WTC11 (cell line): ENCODE measurements at regions not wholly inside any gene's neighbourhood (a gene's known extent, or its start where the extent isn't known, plus 50 kb on each side); places are given as distances from the start of the nearest gene placed in this dataset.

Experiments used
- ATAC-seq: fragments of 200-7000 bp; cut with Tn5 transposase; 2 replicates; pipeline ENCODE4 v1.10.0; 2021; ENCODE audit warnings: mild to moderate bottlenecking, moderate library complexity
- CTCF ChIA-PET: fragments of 300-600 bp; sonication (Branson Sonifier 250); formaldehyde crosslinking; loops from one replicate; lab custom pipeline; 2021; ENCODE audit warnings: antibody characterized with exemption; lab: Charles Lee
- POLR2A ChIA-PET: fragments of 350-600 bp; sonication (Branson Sonifier 250); formaldehyde crosslinking; loops from one replicate; lab custom pipeline; 2021; ENCODE audit warnings: antibody characterized with exemption; lab: Charles Lee
- DNase-seq: peaks from one replicate; pipeline ENCODE4 v3.0.0; 2021; ENCODE audit warnings: low spot score
- H3K27ac Mint-ChIP-seq: 2 replicates; pipeline ENCODE4 v1.8.0; 2021; ENCODE audit warnings: mixed read lengths
- H3K27me3 Mint-ChIP-seq: 2 replicates; pipeline ENCODE4 v1.8.0; 2021; ENCODE audit warnings: low read depth, mild to moderate bottlenecking, moderate library complexity, mixed read lengths
- H3K36me3 Mint-ChIP-seq: 2 replicates; pipeline ENCODE4 v1.8.0; 2021; ENCODE audit warnings: mixed read lengths
- H3K4me1 Mint-ChIP-seq: 2 replicates; pipeline ENCODE4 v1.8.0; 2022; ENCODE audit warnings: mixed read lengths
- H3K4me3 Mint-ChIP-seq: 2 replicates; pipeline ENCODE4 v1.8.0; 2021; ENCODE audit warnings: mild to moderate bottlenecking, moderate library complexity, mixed read lengths
- H3K9me3 Mint-ChIP-seq: 2 replicates; pipeline ENCODE4 v1.8.0; 2021; ENCODE audit warnings: mixed read lengths
- CREB1 ChIP-seq: sonication (generic); formaldehyde crosslinking; IDR thresholded peaks from 2 replicates; pipeline ENCODE4 v1.8.0; 2023; ENCODE audit warnings: mild to moderate bottlenecking, missing genetic modification reagents
- CREM ChIP-seq: sonication (generic); formaldehyde crosslinking; IDR thresholded peaks from 2 replicates; pipeline ENCODE4 v1.8.1; 2022; ENCODE audit warnings: mild to moderate bottlenecking, missing genetic modification reagents, moderate library complexity
- ETV6 ChIP-seq: sonication (generic); formaldehyde crosslinking; IDR thresholded peaks from 2 replicates; pipeline ENCODE4 v1.8.1; 2022; ENCODE audit warnings: mild to moderate bottlenecking, missing genetic modification reagents
- FOXJ3 ChIP-seq: sonication (generic); formaldehyde crosslinking; IDR thresholded peaks from 2 replicates; pipeline ENCODE4 v1.9.0; 2021; ENCODE audit warnings: missing genetic modification reagents, mild to moderate bottlenecking, borderline replicate concordance
- GRHL2 ChIP-seq: fragments of 250-450 bp; sonication (Bioruptor Pico); IDR thresholded peaks from 2 replicates; pipeline ENCODE4 v1.8.0; 2022; ENCODE audit warnings: mild to moderate bottlenecking, moderate library complexity; ENCODE audit not compliant: insufficient replicate concordance, severe bottlenecking
- GTF2I ChIP-seq: fragments of 250-450 bp; sonication (Bioruptor Pico); conservative IDR thresholded peaks from 2 replicates; pipeline ENCODE4 v1.4.0; 2021; ENCODE audit warnings: mild to moderate bottlenecking
- HMGA2 ChIP-seq: fragments of 250-450 bp; sonication (Bioruptor Pico); IDR thresholded peaks from 2 replicates; pipeline ENCODE4 v1.4.0; 2021; ENCODE audit warnings: mild to moderate bottlenecking, moderate library complexity
- IRF2 ChIP-seq: sonication (generic); formaldehyde crosslinking; IDR thresholded peaks from 2 replicates; pipeline ENCODE4 v1.8.0; 2022; ENCODE audit warnings: low read depth, missing genetic modification reagents, borderline replicate concordance
- NFE2L1 ChIP-seq: sonication (generic); formaldehyde crosslinking; IDR thresholded peaks from 2 replicates; pipeline ENCODE4 v1.8.1; 2023; ENCODE audit warnings: missing genetic modification reagents
- NR2C2 ChIP-seq: sonication (generic); formaldehyde crosslinking; IDR thresholded peaks from 2 replicates; pipeline ENCODE4 v1.8.0; 2022; ENCODE audit warnings: mild to moderate bottlenecking, missing genetic modification reagents
- NR3C1 ChIP-seq: sonication (generic); formaldehyde crosslinking; conservative IDR thresholded peaks from 2 replicates; pipeline ENCODE4 v1.8.1; 2023; ENCODE audit warnings: low read depth, mild to moderate bottlenecking, missing genetic modification reagents
- RELA ChIP-seq: sonication (generic); formaldehyde crosslinking; IDR thresholded peaks from 2 replicates; pipeline ENCODE4 v1.8.1; 2022; ENCODE audit warnings: missing genetic modification reagents, mild to moderate bottlenecking, borderline replicate concordance
- RORB ChIP-seq: fragments of 250-450 bp; sonication (Bioruptor Pico); IDR thresholded peaks from 2 replicates; pipeline ENCODE4 v1.9.0; 2021; ENCODE audit warnings: mild to moderate bottlenecking
- SMAD3 ChIP-seq: sonication (generic); formaldehyde crosslinking; IDR thresholded peaks from 2 replicates; pipeline ENCODE4 v1.8.0; 2022; ENCODE audit warnings: missing genetic modification reagents, mild to moderate bottlenecking, borderline replicate concordance
- ZNF121 ChIP-seq: sonication (generic); formaldehyde crosslinking; IDR thresholded peaks from 2 replicates; pipeline ENCODE4 v1.8.0; 2023; ENCODE audit warnings: missing genetic modification reagents
- ZNF219 ChIP-seq: sonication (generic); formaldehyde crosslinking; IDR thresholded peaks from 2 replicates; pipeline ENCODE4 v1.8.0; 2023; ENCODE audit warnings: missing genetic modification reagents, mild to moderate bottlenecking, borderline replicate concordance
- ZNF232 ChIP-seq: sonication (generic); formaldehyde crosslinking; IDR thresholded peaks from 2 replicates; pipeline ENCODE4 v1.8.0; 2022; ENCODE audit warnings: mild to moderate bottlenecking, missing genetic modification reagents
- ZNF317 ChIP-seq: sonication (generic); formaldehyde crosslinking; IDR thresholded peaks from 2 replicates; pipeline ENCODE4 v1.8.1; 2023; ENCODE audit warnings: low read depth, mild to moderate bottlenecking, moderate library complexity, missing genetic modification reagents, borderline replicate concordance
- TF ChIP-seq, protein P1 (sequence below): fragments of 250-450 bp; sonication (Bioruptor Pico); IDR thresholded peaks from 2 replicates; pipeline ENCODE4 v2.1.2; 2022; ENCODE audit warnings: mild to moderate bottlenecking, moderate library complexity
- TF ChIP-seq, protein P2 (sequence below): sonication (generic); formaldehyde crosslinking; IDR thresholded peaks from 2 replicates; pipeline ENCODE4 v1.8.1; 2023; ENCODE audit warnings: mild to moderate bottlenecking, moderate library complexity, missing genetic modification reagents
- TF ChIP-seq, protein P3 (sequence below): sonication (generic); formaldehyde crosslinking; IDR thresholded peaks from 2 replicates; pipeline ENCODE4 v1.8.0; 2022; ENCODE audit warnings: missing genetic modification reagents
- TF ChIP-seq, protein P4 (sequence below): sonication (generic); formaldehyde crosslinking; IDR thresholded peaks from 2 replicates; pipeline ENCODE4 v1.8.0; 2022; ENCODE audit warnings: mild to moderate bottlenecking, missing genetic modification reagents
- TF ChIP-seq, protein P5 (sequence below): fragments of 200-600 bp; IDR thresholded peaks from 2 replicates; pipeline ENCODE4 v1.8.0; 2022; ENCODE audit warnings: antibody characterized with exemption
- TF ChIP-seq, protein P6 (sequence below): sonication (generic); formaldehyde crosslinking; IDR thresholded peaks from 2 replicates; pipeline ENCODE4 v1.8.1; 2023; ENCODE audit warnings: mild to moderate bottlenecking, missing genetic modification reagents, moderate library complexity
- TF ChIP-seq, protein P7 (sequence below): sonication (generic); formaldehyde crosslinking; IDR thresholded peaks from 2 replicates; pipeline ENCODE4 v1.8.1; 2022; ENCODE audit warnings: mild to moderate bottlenecking, moderate library complexity, missing genetic modification reagents

DNA sequence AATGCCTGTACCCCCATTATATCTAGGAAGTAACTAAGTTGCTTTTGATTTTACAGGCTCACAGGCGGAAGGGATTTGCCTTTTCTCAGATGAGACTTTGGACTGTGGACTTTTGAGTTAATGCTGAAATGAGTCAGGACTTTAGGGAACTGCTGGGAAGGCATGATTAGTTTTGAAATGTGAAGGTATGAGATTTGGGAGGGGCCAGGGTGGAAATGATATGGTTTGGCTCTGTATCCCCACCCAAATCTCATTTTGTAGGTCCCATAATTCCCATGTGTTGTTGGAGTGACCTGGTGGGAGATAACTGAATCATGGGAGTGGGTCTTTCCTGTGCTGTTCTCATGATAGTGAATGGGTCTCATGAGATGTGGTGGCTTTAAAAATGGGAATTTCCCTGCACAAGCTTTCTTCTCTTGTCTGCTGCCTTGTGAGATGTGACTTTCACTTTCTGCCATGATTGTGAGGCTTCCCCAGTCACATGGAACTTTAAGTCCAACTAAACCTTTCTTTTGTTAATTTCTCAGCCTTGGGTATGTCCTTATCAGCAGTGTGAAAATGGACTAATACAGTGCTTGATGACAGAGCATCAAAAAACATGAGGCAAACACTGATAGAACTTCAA lies 1119.5 kb downstream of the PLA2G4A start:
- H3K4me1 Mint-ChIP-seq, result peaks cover 1% of the 10 kb centered on the region
- H3K36me3 Mint-ChIP-seq, result peaks cover 39% of the 10 kb centered on the region
- no peaks in the 10 kb centered on the region for H3K27me3 Mint-ChIP-seq
- no peak overlapping the region for H3K4me3 Mint-ChIP-seq
- no peak overlapping the region for H3K27ac Mint-ChIP-seq
- ChIA-PET POLR2A (no interaction called here), CTCF (no interaction called here)
- TF ChIP-seq ZNF121 (CRISPR knock-in tag) (no peak), HMGA2 (no peak), FOXJ3 (CRISPR knock-in tag) (no peak), GRHL2 (no peak), IRF2 (no peak), RORB (CRISPR knock-in tag) (no peak), RELA (CRISPR knock-in tag) (no peak), ZNF219 (no peak), ZNF232 (no peak)
- TF ChIP-seq, protein P1, sequence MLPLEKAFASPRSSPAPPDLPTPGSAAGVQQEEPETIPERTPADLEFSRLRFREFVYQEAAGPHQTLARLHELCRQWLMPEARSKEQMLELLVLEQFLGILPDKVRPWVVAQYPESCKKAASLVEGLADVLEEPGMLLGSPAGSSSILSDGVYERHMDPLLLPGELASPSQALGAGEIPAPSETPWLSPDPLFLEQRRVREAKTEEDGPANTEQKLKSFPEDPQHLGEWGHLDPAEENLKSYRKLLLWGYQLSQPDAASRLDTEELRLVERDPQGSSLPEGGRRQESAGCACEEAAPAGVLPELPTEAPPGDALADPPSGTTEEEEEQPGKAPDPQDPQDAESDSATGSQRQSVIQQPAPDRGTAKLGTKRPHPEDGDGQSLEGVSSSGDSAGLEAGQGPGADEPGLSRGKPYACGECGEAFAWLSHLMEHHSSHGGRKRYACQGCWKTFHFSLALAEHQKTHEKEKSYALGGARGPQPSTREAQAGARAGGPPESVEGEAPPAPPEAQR (CRISPR knock-in tag), result no peak
- TF ChIP-seq, protein P2, sequence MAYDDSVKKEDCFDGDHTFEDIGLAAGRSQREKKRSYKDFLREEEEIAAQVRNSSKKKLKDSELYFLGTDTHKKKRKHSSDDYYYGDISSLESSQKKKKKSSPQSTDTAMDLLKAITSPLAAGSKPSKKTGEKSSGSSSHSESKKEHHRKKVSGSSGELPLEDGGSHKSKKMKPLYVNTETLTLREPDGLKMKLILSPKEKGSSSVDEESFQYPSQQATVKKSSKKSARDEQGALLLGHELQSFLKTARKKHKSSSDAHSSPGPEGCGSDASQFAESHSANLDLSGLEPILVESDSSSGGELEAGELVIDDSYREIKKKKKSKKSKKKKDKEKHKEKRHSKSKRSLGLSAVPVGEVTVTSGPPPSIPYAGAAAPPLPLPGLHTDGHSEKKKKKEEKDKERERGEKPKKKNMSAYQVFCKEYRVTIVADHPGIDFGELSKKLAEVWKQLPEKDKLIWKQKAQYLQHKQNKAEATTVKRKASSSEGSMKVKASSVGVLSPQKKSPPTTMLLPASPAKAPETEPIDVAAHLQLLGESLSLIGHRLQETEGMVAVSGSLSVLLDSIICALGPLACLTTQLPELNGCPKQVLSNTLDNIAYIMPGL, result no peak
- TF ChIP-seq, protein P3, sequence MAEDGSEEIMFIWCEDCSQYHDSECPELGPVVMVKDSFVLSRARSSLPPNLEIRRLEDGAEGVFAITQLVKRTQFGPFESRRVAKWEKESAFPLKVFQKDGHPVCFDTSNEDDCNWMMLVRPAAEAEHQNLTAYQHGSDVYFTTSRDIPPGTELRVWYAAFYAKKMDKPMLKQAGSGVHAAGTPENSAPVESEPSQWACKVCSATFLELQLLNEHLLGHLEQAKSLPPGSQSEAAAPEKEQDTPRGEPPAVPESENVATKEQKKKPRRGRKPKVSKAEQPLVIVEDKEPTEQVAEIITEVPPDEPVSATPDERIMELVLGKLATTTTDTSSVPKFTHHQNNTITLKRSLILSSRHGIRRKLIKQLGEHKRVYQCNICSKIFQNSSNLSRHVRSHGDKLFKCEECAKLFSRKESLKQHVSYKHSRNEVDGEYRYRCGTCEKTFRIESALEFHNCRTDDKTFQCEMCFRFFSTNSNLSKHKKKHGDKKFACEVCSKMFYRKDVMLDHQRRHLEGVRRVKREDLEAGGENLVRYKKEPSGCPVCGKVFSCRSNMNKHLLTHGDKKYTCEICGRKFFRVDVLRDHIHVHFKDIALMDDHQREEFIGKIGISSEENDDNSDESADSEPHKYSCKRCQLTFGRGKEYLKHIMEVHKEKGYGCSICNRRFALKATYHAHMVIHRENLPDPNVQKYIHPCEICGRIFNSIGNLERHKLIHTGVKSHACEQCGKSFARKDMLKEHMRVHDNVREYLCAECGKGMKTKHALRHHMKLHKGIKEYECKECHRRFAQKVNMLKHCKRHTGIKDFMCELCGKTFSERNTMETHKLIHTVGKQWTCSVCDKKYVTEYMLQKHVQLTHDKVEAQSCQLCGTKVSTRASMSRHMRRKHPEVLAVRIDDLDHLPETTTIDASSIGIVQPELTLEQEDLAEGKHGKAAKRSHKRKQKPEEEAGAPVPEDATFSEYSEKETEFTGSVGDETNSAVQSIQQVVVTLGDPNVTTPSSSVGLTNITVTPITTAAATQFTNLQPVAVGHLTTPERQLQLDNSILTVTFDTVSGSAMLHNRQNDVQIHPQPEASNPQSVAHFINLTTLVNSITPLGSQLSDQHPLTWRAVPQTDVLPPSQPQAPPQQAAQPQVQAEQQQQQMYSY (CRISPR knock-in tag), result no peak
- DNase-seq, result no peak
- no peak for ATAC-seq
- H3K9me3 Mint-ChIP-seq, result peaks cover 66% of the 10 kb centered on the region

DNA sequence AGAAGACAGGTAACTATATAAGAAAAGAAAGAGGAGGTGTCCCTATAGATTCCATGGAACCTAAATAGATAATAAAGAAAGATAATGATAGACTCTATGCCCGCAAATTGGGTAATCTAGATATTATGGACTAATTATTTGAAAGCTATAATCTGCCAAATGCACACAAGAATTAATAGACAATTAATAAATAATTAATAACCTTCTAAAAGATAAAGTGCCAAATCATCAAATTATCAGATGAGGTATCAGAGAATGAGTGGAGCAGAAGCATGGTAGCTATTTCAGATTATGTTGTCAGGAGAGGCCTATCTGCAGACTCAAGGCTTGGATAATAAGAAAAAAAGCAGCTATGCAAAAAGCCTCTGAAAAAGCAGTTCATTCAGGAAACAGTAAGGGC lies 1120.8 kb downstream of the PLA2G4A start:
- TF ChIP-seq GTF2I (CRISPR knock-in tag) (no peak), NR2C2 (CRISPR knock-in tag) (no peak), CREM (no peak), RELA (CRISPR knock-in tag) (no peak), ZNF317 (CRISPR knock-in tag) (no peak), CREB1 (no peak), SMAD3 (no peak), NFE2L1 (CRISPR knock-in tag) (no peak), ETV6 (CRISPR knock-in tag) (no peak), NR3C1 (CRISPR knock-in tag) (no peak)
- TF ChIP-seq, protein P4, sequence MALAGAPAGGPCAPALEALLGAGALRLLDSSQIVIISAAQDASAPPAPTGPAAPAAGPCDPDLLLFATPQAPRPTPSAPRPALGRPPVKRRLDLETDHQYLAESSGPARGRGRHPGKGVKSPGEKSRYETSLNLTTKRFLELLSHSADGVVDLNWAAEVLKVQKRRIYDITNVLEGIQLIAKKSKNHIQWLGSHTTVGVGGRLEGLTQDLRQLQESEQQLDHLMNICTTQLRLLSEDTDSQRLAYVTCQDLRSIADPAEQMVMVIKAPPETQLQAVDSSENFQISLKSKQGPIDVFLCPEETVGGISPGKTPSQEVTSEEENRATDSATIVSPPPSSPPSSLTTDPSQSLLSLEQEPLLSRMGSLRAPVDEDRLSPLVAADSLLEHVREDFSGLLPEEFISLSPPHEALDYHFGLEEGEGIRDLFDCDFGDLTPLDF (CRISPR knock-in tag), result no peak
- TF ChIP-seq, protein P5, sequence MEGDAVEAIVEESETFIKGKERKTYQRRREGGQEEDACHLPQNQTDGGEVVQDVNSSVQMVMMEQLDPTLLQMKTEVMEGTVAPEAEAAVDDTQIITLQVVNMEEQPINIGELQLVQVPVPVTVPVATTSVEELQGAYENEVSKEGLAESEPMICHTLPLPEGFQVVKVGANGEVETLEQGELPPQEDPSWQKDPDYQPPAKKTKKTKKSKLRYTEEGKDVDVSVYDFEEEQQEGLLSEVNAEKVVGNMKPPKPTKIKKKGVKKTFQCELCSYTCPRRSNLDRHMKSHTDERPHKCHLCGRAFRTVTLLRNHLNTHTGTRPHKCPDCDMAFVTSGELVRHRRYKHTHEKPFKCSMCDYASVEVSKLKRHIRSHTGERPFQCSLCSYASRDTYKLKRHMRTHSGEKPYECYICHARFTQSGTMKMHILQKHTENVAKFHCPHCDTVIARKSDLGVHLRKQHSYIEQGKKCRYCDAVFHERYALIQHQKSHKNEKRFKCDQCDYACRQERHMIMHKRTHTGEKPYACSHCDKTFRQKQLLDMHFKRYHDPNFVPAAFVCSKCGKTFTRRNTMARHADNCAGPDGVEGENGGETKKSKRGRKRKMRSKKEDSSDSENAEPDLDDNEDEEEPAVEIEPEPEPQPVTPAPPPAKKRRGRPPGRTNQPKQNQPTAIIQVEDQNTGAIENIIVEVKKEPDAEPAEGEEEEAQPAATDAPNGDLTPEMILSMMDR, result no peak
- TF ChIP-seq, protein P6, sequence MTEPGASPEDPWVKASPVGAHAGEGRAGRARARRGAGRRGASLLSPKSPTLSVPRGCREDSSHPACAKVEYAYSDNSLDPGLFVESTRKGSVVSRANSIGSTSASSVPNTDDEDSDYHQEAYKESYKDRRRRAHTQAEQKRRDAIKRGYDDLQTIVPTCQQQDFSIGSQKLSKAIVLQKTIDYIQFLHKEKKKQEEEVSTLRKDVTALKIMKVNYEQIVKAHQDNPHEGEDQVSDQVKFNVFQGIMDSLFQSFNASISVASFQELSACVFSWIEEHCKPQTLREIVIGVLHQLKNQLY (CRISPR knock-in tag), result no peak
- TF ChIP-seq, protein P7, sequence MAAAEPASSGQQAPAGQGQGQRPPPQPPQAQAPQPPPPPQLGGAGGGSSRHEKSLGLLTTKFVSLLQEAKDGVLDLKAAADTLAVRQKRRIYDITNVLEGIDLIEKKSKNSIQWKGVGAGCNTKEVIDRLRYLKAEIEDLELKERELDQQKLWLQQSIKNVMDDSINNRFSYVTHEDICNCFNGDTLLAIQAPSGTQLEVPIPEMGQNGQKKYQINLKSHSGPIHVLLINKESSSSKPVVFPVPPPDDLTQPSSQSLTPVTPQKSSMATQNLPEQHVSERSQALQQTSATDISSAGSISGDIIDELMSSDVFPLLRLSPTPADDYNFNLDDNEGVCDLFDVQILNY (CRISPR knock-in tag), result no peak
- TF ChIP-seq, all 79 proteins: peak for 0
- no peak for DNase-seq
- Mint-ChIP-seq H3K36me3 (peaks cover 39% of the 10 kb centered on the region), H3K4me1 (no peaks in the 10 kb centered on the region), H3K27ac (no peak overlapping the region), H3K9me3 (peaks cover 62% of the 10 kb centered on the region), H3K27me3 (no peaks in the 10 kb centered on the region), H3K4me3 (no peak overlapping the region)
- ChIA-PET POLR2A (no interaction called here), CTCF (no interaction called here)
- ATAC-seq, result no peak
